ENCODE measurements at regions not wholly inside any gene's neighbourhood (a gene's known extent, or its start where the extent isn't known, plus 50 kb on each side); places are given as distances from the start of the nearest gene placed in this dataset.

DNA sequence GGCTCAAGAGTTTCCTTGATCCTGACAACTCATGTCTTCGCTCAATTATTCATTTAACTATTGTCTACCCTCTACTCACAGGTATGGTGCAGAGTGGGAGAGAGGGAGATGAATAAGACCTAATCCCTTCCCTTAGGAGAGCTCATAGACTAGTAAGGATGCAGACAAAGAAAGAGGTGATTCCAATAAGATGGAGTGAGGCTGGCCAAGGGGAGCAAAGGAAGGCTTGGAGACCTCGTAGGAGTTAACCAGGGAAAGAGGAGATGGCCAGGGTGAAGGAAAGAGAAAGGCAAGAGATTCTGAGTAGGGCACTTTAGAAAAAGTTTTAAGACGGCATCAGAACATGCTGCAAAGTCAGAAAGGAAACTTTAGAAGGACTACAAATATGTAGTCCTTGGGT is 588.5 kb downstream of the VRK1 start:
- TF ChIP-seq CTCF (IDR thresholded peaks at IDR 0.05; ENCODE audit: low read depth, low read length) (no peak), POLR2A (IDR thresholded peaks at IDR 0.05; ENCODE audit: extremely low read depth, insufficient read length) (no peak), MAX (IDR thresholded peaks at IDR 0.05; ENCODE audit: low read depth, low read length) (no peak), MYC (IDR thresholded peaks at IDR 0.05; ENCODE audit: low read depth, low read length) (no peak)

Measured in NB4 (cell line).